NOMO-1 treated with dmso at 0.1 percent for 144 hours (cell line): ENCODE measurements at regions not wholly inside any gene's neighbourhood (a gene's known extent, or its start where the extent isn't known, plus 50 kb on each side); places are given as distances from the start of the nearest gene placed in this dataset.
A peak's percentile ranks its signal among the peaks of the same experiment; 100 is the strongest.
"Not testable (repeated sequence)": the region's sequence is repeated elsewhere in the genome, so short reads cannot be mapped to it uniquely, and the experiment has no call there.

Source experiments
- DNase-seq: peaks from one replicate; lab custom pipeline; 2025; ENCODE audit not compliant: unreplicated experiment; lab: John Stamatoyannopoulos, UW

- peak; percentile 2 for DNase-seq
Measured at GRCh38 chr12:84502907-84503787, 409.5 kb downstream of the SLC6A15 start.

GRCh38 chr12:84502180-84502860 is 410.3 kb downstream of the SLC6A15 start:
- no peak for DNase-seq

- DNase-seq: no peak
Measured at GRCh38 chr12:84497819-84498218, 414.8 kb downstream of the SLC6A15 start.

GRCh38 chr12:84495711-84496110 is 416.9 kb downstream of the SLC6A15 start:
- DNase-seq: no peak

- no peak for DNase-seq
Measured at GRCh38 chr12:84492351-84492883, 420.2 kb downstream of the SLC6A15 start.

- no peak for DNase-seq
Measured at GRCh38 chr12:84484798-84485197, 427.8 kb downstream of the SLC6A15 start.

- no peak for DNase-seq
Measured at GRCh38 chr12:84480803-84481202, 431.8 kb downstream of the SLC6A15 start.

GRCh38 chr12:84470361-84470760 is 442.2 kb downstream of the SLC6A15 start:
- DNase-seq: no peak

- DNase-seq: no peak
Measured at GRCh38 chr12:84464616-84465015, 448.0 kb downstream of the SLC6A15 start.

- DNase-seq: no peak
Measured at GRCh38 chr12:84463741-84464495, 448.7 kb downstream of the SLC6A15 start.

- DNase-seq: no peak
Measured at GRCh38 chr12:84455598-84455997, 457.0 kb downstream of the SLC6A15 start.

- not testable (repeated sequence) for DNase-seq
Measured at GRCh38 chr12:84446478-84446877, 466.1 kb downstream of the SLC6A15 start.

GRCh38 chr12:84436134-84436533 is 476.5 kb downstream of the SLC6A15 start:
- no peak for DNase-seq

- no peak for DNase-seq
Measured at GRCh38 chr12:84435682-84436081, 476.9 kb downstream of the SLC6A15 start.

GRCh38 chr12:84422340-84422739 is 490.3 kb downstream of the SLC6A15 start:
- DNase-seq: no peak

GRCh38 chr12:84421103-84421502 is 491.5 kb downstream of the SLC6A15 start:
- no peak for DNase-seq

- DNase-seq: no peak
Measured at GRCh38 chr12:84416626-84417025, 496.0 kb downstream of the SLC6A15 start.

- no peak for DNase-seq
Measured at GRCh38 chr12:84415946-84416345, 496.7 kb downstream of the SLC6A15 start.

- no peak for DNase-seq
Measured at GRCh38 chr12:84413656-84414055, 498.9 kb downstream of the SLC6A15 start.

- no peak for DNase-seq
Measured at GRCh38 chr12:84412226-84412625, 500.4 kb downstream of the SLC6A15 start.

- no peak for DNase-seq
Measured at GRCh38 chr12:84411031-84411430, 501.6 kb downstream of the SLC6A15 start.
